Neural progenitor cell (in vitro differentiated cells): ENCODE measurements at regions not wholly inside any gene's neighbourhood (a gene's known extent, or its start where the extent isn't known, plus 50 kb on each side); places are given as distances from the start of the nearest gene placed in this dataset.

Experiments used
- CTCF ChIP-seq: fragments of 200-600 bp; sonication (generic); IDR thresholded peaks from 2 replicates; pipeline ENCODE4 v1.5.1; 2017; ENCODE audit warnings: antibody characterized with exemption, mild to moderate bottlenecking
- EZH2 ChIP-seq: fragments of 200-600 bp; sonication (generic); IDR thresholded peaks from 2 replicates; pipeline ENCODE4 v1.6.1; 2017; ENCODE audit warnings: antibody characterized with exemption, mild to moderate bottlenecking, moderate library complexity
- EZH2phosphoT487 ChIP-seq: fragments of 200-600 bp; sonication (generic); IDR thresholded peaks from 2 replicates; pipeline ENCODE4 v1.6.1; 2017; ENCODE audit warnings: antibody characterized with exemption

- TF ChIP-seq CTCF (no peak), EZH2 (no peak), EZH2phosphoT487 (no peak)
Measured at GRCh38 chr7:131232768-131233167, 94.9 kb upstream of the MKLN1 start.
